A549 (cell line): ENCODE measurements at regions not wholly inside any gene's neighbourhood (a gene's known extent, or its start where the extent isn't known, plus 50 kb on each side); places are given as distances from the start of the nearest gene placed in this dataset.

Experiments used
- JUNB ChIP-seq: fragments of >200 bp; sonication (Bioruptor Twin); formaldehyde crosslinking; IDR thresholded peaks from 2 replicates; pipeline ENCODE4 v1.6.1; 2016
- PHF8 ChIP-seq: fragments of 200-600 bp; sonication (generic); IDR thresholded peaks from 2 replicates; pipeline ENCODE4 v1.6.1; 2016; ENCODE audit warnings: low read depth, mild to moderate bottlenecking, antibody characterized with exemption, moderate library complexity, borderline replicate concordance
- RCOR1 ChIP-seq: fragments of 150-350 bp; IDR thresholded peaks from 2 replicates; pipeline ENCODE4 v1.6.1; 2014; ENCODE audit warnings: antibody characterized with exemption, low read length, low read depth
- TF ChIP-seq, protein P1 (sequence below): fragments of >200 bp; sonication (Bioruptor Twin); formaldehyde crosslinking; IDR thresholded peaks from 3 replicates; pipeline ENCODE4 v1.5.1; 2016
- TF ChIP-seq, protein P2 (sequence below): fragments of 150-350 bp; IDR thresholded peaks from 2 replicates; pipeline ENCODE4 v1.6.1; 2014; ENCODE audit warnings: low read depth, mild to moderate bottlenecking, low read length

DNA sequence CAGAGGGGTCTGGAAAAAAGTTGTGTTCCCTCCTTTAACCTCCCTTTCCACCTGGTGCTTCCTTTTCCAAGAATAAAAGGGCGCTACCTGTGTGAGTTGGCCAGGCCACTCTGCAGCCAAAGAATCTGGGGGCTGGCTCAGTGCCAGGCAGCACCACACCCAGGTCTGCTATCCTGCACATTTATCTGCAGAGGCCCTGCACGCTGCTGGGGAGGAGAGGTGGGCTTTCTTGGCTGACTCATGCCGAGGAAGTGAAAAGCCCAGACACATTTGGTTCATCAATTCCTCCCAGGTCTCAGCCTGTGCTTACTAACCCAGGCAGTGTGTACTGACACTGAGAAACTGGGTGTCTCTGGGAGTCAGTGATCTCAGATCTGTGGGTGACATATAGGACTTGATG lies 79.8 kb upstream of the F3 start:
- TF ChIP-seq, protein P1, sequence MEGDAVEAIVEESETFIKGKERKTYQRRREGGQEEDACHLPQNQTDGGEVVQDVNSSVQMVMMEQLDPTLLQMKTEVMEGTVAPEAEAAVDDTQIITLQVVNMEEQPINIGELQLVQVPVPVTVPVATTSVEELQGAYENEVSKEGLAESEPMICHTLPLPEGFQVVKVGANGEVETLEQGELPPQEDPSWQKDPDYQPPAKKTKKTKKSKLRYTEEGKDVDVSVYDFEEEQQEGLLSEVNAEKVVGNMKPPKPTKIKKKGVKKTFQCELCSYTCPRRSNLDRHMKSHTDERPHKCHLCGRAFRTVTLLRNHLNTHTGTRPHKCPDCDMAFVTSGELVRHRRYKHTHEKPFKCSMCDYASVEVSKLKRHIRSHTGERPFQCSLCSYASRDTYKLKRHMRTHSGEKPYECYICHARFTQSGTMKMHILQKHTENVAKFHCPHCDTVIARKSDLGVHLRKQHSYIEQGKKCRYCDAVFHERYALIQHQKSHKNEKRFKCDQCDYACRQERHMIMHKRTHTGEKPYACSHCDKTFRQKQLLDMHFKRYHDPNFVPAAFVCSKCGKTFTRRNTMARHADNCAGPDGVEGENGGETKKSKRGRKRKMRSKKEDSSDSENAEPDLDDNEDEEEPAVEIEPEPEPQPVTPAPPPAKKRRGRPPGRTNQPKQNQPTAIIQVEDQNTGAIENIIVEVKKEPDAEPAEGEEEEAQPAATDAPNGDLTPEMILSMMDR = no peak
- TF ChIP-seq JUNB (no peak), RCOR1 (no peak), PHF8 (no peak)
- TF ChIP-seq, protein P2, sequence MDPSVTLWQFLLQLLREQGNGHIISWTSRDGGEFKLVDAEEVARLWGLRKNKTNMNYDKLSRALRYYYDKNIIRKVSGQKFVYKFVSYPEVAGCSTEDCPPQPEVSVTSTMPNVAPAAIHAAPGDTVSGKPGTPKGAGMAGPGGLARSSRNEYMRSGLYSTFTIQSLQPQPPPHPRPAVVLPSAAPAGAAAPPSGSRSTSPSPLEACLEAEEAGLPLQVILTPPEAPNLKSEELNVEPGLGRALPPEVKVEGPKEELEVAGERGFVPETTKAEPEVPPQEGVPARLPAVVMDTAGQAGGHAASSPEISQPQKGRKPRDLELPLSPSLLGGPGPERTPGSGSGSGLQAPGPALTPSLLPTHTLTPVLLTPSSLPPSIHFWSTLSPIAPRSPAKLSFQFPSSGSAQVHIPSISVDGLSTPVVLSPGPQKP = no peak
